ENCODE measurements at regions not wholly inside any gene's neighbourhood (a gene's known extent, or its start where the extent isn't known, plus 50 kb on each side); places are given as distances from the start of the nearest gene placed in this dataset.

GRCh38 chr1:228861832-228862180 is 126.5 kb downstream of the RHOU start:
- TF ChIP-seq POLR2A (IDR thresholded peaks at IDR 0.05), result no peak
- TF ChIP-seq, protein P1, sequence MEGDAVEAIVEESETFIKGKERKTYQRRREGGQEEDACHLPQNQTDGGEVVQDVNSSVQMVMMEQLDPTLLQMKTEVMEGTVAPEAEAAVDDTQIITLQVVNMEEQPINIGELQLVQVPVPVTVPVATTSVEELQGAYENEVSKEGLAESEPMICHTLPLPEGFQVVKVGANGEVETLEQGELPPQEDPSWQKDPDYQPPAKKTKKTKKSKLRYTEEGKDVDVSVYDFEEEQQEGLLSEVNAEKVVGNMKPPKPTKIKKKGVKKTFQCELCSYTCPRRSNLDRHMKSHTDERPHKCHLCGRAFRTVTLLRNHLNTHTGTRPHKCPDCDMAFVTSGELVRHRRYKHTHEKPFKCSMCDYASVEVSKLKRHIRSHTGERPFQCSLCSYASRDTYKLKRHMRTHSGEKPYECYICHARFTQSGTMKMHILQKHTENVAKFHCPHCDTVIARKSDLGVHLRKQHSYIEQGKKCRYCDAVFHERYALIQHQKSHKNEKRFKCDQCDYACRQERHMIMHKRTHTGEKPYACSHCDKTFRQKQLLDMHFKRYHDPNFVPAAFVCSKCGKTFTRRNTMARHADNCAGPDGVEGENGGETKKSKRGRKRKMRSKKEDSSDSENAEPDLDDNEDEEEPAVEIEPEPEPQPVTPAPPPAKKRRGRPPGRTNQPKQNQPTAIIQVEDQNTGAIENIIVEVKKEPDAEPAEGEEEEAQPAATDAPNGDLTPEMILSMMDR (IDR thresholded peaks at IDR 0.05), result no peak
